ENCODE measurements at regions not wholly inside any gene's neighbourhood (a gene's known extent, or its start where the extent isn't known, plus 50 kb on each side); places are given as distances from the start of the nearest gene placed in this dataset.

DNA sequence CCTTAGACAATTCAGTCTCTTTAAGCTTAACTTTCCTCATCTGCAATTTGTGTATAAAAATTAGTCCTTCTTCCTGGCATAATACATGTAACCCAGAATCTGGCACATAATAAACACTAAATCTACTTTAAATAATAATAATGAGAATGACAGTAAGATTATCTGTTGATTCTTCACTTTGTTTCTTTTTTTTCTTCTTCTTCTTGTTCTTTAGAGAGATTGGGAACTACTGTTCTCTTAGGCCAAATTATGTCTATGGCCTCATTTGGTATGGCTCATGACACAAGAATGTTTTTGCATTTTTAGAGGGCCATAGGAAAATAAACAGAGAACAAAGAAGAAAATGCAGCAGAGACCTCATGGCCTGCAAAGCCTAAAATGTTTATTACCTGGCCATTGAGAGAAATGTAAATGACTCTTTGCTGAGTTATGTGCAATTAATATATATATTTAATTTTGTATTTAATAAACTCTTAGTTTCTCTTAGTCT lies 275.8 kb downstream of the SLC6A15 start:
- no peak for DNase-seq (ENCODE audit: low read depth, low spot score)
- TF ChIP-seq POLR2AphosphoS5 (IDR thresholded peaks at IDR 0.05; ENCODE audit: borderline replicate concordance, low read depth, low read length), result no peak
- no peak for TF ChIP-seq EZH2 (IDR thresholded peaks at IDR 0.05)
- no peak for TF ChIP-seq FOXP2 (optimal IDR thresholded peaks at IDR 0.05; ENCODE audit: control extremely low read depth, extremely low read length, insufficient read depth)
- Histone ChIP-seq H3K36me3 (ENCODE audit: insufficient read depth, low read length) (no peaks in the 10 kb centered on the region), H3K4me3 (no peak overlapping the region), H3K27ac (no peak overlapping the region), H3K9me3 (ENCODE audit: low read depth, low read length) (no peaks in the 10 kb centered on the region), H3K9ac (ENCODE audit: insufficient read length) (no peak overlapping the region)

DNA sequence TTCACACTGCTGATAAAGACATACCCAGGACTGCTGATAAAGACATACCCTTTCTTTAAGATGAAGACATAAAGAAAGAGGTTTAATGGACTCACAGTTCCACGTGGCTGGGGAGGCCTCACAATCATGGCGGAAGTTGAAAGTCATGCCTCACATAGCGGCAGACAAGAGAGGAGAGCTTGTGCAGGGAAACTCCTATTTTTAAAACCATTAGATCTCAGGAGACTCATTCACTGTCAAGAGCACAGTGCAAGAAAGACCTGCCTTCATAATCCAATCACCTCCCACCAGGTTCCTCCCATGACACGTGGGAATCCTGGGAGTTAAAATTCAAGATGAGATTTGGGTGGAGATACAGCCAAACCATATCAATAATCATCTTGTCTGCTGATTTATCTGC lies 278.1 kb downstream of the SLC6A15 start:
- Histone ChIP-seq H3K4me3 (no peak overlapping the region), H3K9ac (ENCODE audit: insufficient read length) (no peak overlapping the region), H3K36me3 (ENCODE audit: insufficient read depth, low read length) (no peaks in the 10 kb centered on the region), H3K9me3 (ENCODE audit: low read depth, low read length) (no peaks in the 10 kb centered on the region), H3K27ac (no peak overlapping the region)
- TF ChIP-seq FOXP2 (optimal IDR thresholded peaks at IDR 0.05; ENCODE audit: control extremely low read depth, extremely low read length, insufficient read depth) (no peak), POLR2AphosphoS5 (IDR thresholded peaks at IDR 0.05; ENCODE audit: borderline replicate concordance, low read depth, low read length) (no peak), EZH2 (IDR thresholded peaks at IDR 0.05) (no peak)
- no peak for DNase-seq (ENCODE audit: low read depth, low spot score)

DNA sequence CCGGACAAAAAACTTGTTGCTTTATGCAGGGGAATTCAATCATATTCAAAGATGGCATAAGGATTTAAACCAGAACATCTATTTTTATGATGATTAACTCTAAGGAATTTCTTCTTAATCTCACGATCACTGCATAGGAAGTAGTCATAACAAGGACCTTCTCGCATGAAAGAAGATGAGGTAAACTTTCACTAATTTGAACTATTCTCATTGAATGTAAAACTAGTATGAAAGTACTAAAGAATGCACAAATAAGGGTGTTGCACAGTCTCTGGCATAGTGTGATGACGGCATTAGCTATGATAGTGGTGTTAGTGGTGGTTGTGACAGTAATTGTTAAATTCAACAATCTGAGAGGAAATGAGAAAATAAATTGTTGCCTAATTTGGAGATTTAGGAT lies 280.0 kb downstream of the SLC6A15 start:
- no peak overlapping the region for H3K27ac ChIP-seq
- no peaks in the 10 kb centered on the region for H3K9me3 ChIP-seq (ENCODE audit: low read depth, low read length)
- H3K4me3 ChIP-seq, result no peak overlapping the region
- no peak for DNase-seq (ENCODE audit: low read depth, low spot score)
- no peak for TF ChIP-seq FOXP2 (optimal IDR thresholded peaks at IDR 0.05; ENCODE audit: control extremely low read depth, extremely low read length, insufficient read depth)
- TF ChIP-seq POLR2AphosphoS5 (IDR thresholded peaks at IDR 0.05; ENCODE audit: borderline replicate concordance, low read depth, low read length), result no peak
- no peak for TF ChIP-seq EZH2 (IDR thresholded peaks at IDR 0.05)
- no peaks in the 10 kb centered on the region for H3K36me3 ChIP-seq (ENCODE audit: insufficient read depth, low read length)
- H3K9ac ChIP-seq (ENCODE audit: insufficient read length), result no peak overlapping the region

DNA sequence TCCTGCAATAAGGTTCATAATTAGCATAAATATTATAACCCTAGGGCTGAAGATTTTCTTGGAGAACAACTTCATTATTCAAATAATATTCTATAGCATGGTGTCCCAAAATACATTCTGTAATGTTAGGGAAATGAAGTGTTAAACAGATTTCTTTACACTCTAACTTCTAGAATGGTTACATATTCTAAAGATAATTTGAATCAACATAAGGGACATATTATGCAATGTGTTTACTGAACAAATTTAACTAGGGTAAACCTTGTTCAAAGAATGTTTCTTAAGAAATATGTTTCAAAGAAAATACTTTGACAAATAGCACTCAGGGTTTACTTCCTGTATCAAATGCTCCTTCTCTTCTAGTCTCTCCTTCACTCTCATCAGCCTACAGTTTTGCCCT lies 281.6 kb downstream of the SLC6A15 start:
- TF ChIP-seq EZH2 (IDR thresholded peaks at IDR 0.05), result no peak
- no peak for TF ChIP-seq FOXP2 (optimal IDR thresholded peaks at IDR 0.05; ENCODE audit: control extremely low read depth, extremely low read length, insufficient read depth)
- TF ChIP-seq POLR2AphosphoS5 (IDR thresholded peaks at IDR 0.05; ENCODE audit: borderline replicate concordance, low read depth, low read length), result no peak
- Histone ChIP-seq H3K4me3 (no peak overlapping the region), H3K9ac (ENCODE audit: insufficient read length) (no peak overlapping the region), H3K27ac (no peak overlapping the region), H3K9me3 (ENCODE audit: low read depth, low read length) (no peaks in the 10 kb centered on the region), H3K36me3 (ENCODE audit: insufficient read depth, low read length) (no peaks in the 10 kb centered on the region)
- no peak for DNase-seq (ENCODE audit: low read depth, low spot score)

DNA sequence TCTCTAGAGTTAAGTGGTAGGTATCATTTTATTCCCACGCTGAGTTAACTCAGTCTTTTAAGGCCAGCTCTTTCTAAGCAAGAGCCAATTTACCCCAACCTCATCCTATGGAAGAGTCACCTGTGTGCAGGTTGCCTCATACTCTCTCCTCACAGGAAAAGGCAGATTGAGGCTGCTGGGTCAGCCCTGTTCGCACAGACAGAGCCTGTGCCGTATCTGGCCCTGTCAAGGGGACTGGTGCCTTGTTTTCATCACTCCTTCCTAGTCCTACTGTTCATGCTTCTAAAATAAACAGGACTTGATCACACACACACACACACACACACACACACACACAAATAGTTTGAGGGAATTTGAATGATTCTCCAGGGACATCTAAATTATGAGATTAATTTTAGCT lies 285.0 kb downstream of the SLC6A15 start:
- Histone ChIP-seq H3K9me3 (ENCODE audit: low read depth, low read length) (no peaks in the 10 kb centered on the region), H3K27ac (no peak overlapping the region), H3K9ac (ENCODE audit: insufficient read length) (no peak overlapping the region), H3K36me3 (ENCODE audit: insufficient read depth, low read length) (no peaks in the 10 kb centered on the region), H3K4me3 (no peak overlapping the region)
- no peak for DNase-seq (ENCODE audit: low read depth, low spot score)
- TF ChIP-seq FOXP2 (optimal IDR thresholded peaks at IDR 0.05; ENCODE audit: control extremely low read depth, extremely low read length, insufficient read depth) (no peak), EZH2 (IDR thresholded peaks at IDR 0.05) (no peak), POLR2AphosphoS5 (IDR thresholded peaks at IDR 0.05; ENCODE audit: borderline replicate concordance, low read depth, low read length) (no peak)

DNA sequence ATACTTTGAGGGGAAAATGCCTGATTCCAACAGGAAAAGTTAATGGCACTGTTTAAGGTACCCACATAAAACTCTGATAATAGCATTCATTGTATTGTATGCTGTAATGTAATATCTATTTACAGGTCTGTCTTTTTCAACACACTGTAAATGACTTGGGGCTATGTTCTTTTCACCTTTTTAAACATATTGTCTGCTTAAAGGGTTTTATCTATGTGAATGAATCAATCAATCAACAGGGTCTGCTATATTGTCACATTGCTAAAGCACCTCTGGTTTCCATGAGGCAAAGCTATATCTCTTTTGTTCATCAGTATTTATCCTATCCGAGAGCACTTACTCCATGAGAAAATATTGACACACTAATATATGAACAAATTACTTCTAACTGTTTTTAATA lies 288.0 kb downstream of the SLC6A15 start:
- TF ChIP-seq FOXP2 (optimal IDR thresholded peaks at IDR 0.05; ENCODE audit: control extremely low read depth, extremely low read length, insufficient read depth) (no peak), EZH2 (IDR thresholded peaks at IDR 0.05) (no peak), POLR2AphosphoS5 (IDR thresholded peaks at IDR 0.05; ENCODE audit: borderline replicate concordance, low read depth, low read length) (no peak)
- no peak overlapping the region for H3K27ac ChIP-seq
- no peak for DNase-seq (ENCODE audit: low read depth, low spot score)
- H3K4me3 ChIP-seq, result no peak overlapping the region
- no peaks in the 10 kb centered on the region for H3K9me3 ChIP-seq (ENCODE audit: low read depth, low read length)
- H3K9ac ChIP-seq (ENCODE audit: insufficient read length), result no peak overlapping the region
- no peaks in the 10 kb centered on the region for H3K36me3 ChIP-seq (ENCODE audit: insufficient read depth, low read length)

DNA sequence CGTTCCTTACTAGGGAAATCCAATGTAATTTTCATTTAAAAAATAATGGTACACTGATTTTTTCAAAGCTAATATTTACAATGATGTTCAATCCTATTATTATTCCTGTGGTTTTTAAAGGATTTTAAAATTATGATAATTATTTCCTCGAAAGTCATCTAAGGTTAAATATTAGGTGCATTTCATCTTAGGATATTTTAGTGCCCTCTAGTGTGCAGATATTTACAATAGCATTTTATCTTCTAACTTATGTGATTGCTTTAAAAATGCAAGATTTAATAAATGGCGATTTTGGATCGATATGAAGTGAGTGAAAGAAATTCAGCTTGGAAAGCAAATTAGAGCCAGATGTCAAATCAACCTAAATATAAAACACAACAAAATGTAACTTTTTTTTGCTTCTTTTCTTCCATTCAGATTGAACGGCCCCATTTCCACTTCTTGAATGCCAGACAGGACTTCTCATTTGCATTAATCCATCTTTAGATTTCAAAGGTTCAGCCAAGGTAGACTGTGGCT lies 293.5 kb downstream of the SLC6A15 start:
- no peak for DNase-seq (ENCODE audit: low read depth, low spot score)
- Histone ChIP-seq H3K9ac (ENCODE audit: insufficient read length) (no peak overlapping the region), H3K36me3 (ENCODE audit: insufficient read depth, low read length) (no peaks in the 10 kb centered on the region), H3K9me3 (ENCODE audit: low read depth, low read length) (no peaks in the 10 kb centered on the region), H3K4me3 (no peak overlapping the region), H3K27ac (no peak overlapping the region)
- TF ChIP-seq FOXP2 (optimal IDR thresholded peaks at IDR 0.05; ENCODE audit: control extremely low read depth, extremely low read length, insufficient read depth), result no peak
- no peak for TF ChIP-seq POLR2AphosphoS5 (IDR thresholded peaks at IDR 0.05; ENCODE audit: borderline replicate concordance, low read depth, low read length)
- TF ChIP-seq EZH2 (IDR thresholded peaks at IDR 0.05), result no peak

DNA sequence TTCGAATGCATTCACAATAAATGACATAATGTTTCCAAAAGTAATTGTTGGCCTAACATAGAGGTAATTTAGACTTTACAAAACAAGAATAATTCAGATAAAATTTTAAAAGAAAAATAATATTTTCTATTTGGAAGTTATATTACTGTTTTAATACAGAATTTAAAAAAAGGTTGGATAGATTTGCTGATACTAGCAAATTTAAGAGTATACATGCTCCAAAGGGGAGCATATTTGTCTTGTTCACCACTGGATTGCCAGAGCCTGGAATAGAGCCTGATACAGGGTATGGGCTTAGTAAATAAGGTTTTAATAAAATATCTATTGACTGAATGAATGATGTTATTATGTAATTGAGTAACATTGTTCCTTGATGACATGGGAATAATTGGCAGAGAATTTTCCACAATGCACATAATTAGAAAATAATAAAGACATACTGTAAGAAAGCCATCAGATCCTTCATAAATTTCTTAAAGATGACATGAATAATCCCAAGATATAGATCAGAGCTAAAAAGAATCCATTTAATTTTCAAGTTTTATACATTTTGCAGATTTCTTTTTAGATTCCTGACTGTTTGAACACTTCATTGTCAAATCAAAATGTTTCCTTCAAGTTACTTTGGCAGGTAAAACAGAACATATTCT lies 305.3 kb downstream of the SLC6A15 start:
- no peak overlapping the region for H3K9ac ChIP-seq (ENCODE audit: insufficient read length)
- no peaks in the 10 kb centered on the region for H3K9me3 ChIP-seq (ENCODE audit: low read depth, low read length)
- H3K4me3 ChIP-seq, result no peak overlapping the region
- no peak overlapping the region for H3K27ac ChIP-seq
- TF ChIP-seq FOXP2 (optimal IDR thresholded peaks at IDR 0.05; ENCODE audit: control extremely low read depth, extremely low read length, insufficient read depth) (no peak), EZH2 (IDR thresholded peaks at IDR 0.05) (no peak), POLR2AphosphoS5 (IDR thresholded peaks at IDR 0.05; ENCODE audit: borderline replicate concordance, low read depth, low read length) (no peak)
- DNase-seq (ENCODE audit: low read depth, low spot score), result no peak
- no peaks in the 10 kb centered on the region for H3K36me3 ChIP-seq (ENCODE audit: insufficient read depth, low read length)
